Fibroblast of the aortic adventitia (primary cell): ENCODE measurements at regions not wholly inside any gene's neighbourhood (a gene's known extent, or its start where the extent isn't known, plus 50 kb on each side); places are given as distances from the start of the nearest gene placed in this dataset.

Experiments
- DNase-seq: peaks from one replicate; pipeline ENCODE4 v3.0.0-alpha.2; 2010; ENCODE audit warnings: low read depth
- H3K4me3 ChIP-seq: 2 replicates; pipeline ENCODE4 v1.5.1; 2011; ENCODE audit warnings: low read depth, mild to moderate bottlenecking, control low read depth, low read length, moderate library complexity
- TF ChIP-seq, protein P1 (sequence below): IDR thresholded peaks from 2 replicates; pipeline ENCODE4 v1.5.1; 2011; ENCODE audit warnings: mild to moderate bottlenecking, low read length, control low read depth, inconsistent platforms; ENCODE audit not compliant: insufficient read depth

DNA sequence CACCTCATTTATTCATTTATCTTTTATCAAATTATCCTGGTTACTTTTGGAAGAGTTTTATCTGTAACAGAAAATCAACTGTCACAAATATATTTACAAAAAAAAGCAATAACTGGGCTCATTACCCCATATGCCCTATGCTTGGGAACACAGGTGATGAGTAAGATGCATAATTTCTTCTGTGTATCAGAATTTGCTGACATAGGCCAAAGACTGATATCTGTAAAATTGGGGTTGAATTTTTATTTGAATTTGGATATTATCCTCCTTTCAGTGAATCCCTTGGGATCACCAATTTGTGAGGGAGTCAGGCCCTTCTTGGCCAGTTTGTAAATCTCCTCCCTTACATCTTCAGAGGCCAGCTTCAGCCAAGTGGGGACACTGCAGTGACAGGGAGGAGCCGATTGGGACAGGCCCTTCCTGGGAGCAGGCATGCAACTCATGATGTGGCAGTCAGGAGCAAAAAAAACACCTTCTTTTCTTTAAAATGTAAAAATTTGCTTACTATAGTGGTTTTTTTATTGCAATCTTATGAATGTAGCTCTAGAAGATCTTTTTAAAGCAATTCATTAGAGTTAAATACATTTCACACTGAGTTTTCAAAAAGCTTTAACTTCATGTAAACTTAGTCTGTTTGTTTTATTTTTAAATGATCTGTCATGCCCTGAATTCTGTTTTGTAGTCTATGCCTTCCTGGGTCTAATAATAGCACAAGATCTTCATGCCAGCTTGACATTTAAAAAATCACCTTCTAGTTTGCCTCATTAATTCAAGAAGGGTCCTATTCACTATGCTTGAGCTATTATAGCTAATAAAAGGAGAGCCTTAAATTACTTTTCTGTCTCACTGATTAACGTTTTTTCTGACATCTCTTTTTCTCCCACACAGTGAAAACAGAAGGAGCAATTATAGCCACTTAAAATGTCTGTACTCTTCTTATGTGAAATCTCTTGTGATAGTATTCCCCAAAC is 136.6 kb upstream of the SPRY1 start:
- DNase-seq: no peak
- no peak overlapping the region for H3K4me3 ChIP-seq
- TF ChIP-seq, protein P1, sequence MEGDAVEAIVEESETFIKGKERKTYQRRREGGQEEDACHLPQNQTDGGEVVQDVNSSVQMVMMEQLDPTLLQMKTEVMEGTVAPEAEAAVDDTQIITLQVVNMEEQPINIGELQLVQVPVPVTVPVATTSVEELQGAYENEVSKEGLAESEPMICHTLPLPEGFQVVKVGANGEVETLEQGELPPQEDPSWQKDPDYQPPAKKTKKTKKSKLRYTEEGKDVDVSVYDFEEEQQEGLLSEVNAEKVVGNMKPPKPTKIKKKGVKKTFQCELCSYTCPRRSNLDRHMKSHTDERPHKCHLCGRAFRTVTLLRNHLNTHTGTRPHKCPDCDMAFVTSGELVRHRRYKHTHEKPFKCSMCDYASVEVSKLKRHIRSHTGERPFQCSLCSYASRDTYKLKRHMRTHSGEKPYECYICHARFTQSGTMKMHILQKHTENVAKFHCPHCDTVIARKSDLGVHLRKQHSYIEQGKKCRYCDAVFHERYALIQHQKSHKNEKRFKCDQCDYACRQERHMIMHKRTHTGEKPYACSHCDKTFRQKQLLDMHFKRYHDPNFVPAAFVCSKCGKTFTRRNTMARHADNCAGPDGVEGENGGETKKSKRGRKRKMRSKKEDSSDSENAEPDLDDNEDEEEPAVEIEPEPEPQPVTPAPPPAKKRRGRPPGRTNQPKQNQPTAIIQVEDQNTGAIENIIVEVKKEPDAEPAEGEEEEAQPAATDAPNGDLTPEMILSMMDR: no peak

DNA sequence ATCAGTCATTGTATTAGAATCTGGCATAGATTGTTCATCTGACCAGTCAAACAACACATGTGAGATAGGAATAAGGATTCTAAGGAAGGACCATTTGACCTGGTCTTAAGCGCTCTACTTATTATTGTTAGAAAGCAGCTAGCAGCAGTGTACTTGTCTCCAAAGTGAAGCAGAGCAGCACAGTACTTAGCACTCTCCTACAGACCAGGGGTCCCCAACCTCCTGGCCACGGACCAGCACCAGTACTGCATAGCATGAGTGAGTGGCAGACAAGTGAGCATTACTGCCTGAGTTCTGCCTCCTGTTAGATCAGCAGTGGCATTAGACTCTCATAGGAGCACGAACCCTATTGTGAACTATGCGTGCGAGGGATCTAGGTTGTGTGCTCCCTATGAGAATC is 135.9 kb upstream of the SPRY1 start:
- DNase-seq: no peak
- no peak overlapping the region for H3K4me3 ChIP-seq
- TF ChIP-seq, protein P1: no peak

DNA sequence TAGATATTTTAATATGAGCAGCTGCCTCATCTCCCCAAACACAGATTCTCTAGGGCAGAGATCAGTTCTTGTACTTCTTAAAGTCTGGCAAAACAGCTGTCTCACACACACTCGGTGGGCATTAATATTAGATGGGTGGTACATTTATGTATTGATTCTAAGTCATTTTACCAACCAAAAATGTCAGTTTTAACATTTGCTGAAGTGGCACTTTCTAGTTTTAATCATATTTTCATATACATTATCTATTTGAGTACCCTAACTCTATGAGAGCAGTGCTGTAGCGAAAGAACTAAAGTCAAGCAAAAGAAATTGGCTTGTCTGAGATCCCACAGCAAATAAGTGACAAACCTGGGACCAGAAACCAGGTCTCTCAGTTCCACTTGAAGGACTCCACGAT is 134.5 kb upstream of the SPRY1 start:
- TF ChIP-seq, protein P1: no peak
- DNase-seq: no peak
- no peak overlapping the region for H3K4me3 ChIP-seq

DNA sequence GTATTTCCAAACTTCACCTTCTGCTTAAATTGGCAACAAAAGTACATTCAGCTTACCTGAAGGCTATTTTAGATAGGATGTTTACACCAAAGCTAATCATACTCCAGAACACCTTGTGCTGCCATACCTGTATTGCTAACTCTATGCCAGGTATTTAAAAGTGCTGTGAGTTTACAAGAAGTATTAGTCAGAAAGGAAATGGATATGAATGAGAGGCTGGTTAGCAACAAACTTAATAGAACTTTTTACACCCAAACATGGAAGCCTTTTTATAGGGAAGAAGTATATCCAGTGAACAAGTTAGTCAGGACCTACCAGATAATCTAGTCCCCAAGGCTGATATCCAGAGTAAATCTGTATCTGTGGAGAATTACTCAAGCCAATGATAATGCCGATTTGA is 131.2 kb upstream of the SPRY1 start:
- DNase-seq: no peak
- TF ChIP-seq, protein P1: no peak
- no peak overlapping the region for H3K4me3 ChIP-seq

DNA sequence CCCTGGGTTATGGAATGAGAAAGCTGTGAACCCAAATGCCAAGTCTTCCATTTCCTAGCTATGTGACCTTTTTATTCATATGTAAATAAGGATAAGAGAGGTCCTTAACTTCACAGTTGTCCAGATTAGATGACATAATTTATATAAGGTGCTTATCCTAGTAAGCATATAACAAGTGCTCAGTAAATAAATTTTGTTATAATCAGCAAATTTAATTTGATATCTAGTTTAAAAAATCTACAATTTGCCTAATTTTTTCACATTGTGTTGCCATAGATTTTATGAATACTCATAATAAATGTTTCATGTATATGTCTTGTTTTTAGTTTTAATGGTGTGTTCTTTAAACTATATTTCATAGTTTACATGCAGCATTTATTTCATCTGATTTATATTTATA is 130.4 kb upstream of the SPRY1 start:
- TF ChIP-seq, protein P1: no peak
- DNase-seq: no peak
- no peak overlapping the region for H3K4me3 ChIP-seq

DNA sequence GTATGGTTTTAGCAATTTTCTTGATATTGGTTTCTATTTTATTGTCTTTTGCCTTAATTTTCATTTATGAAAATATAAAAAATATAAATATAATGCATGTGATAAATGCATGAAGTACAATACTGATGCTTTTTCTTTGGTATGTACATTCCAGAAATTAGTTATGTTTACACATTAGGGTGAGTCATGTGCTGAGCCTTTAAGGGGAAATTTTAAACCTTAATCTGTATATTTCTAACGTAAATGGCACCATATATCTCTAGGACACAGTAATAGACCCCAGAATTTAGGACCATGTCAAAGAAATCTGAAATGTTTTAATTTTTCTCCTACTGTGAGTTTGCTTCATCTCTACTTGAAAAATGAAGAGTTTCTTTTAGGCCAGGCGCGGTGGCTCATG is 117.8 kb upstream of the SPRY1 start:
- DNase-seq: no peak
- H3K4me3 ChIP-seq: no peak overlapping the region
- TF ChIP-seq, protein P1: no peak
